Activated CD4-positive, alpha-beta T cell treated with anti-CD3 and anti-CD28 coated beads, Interleukin-2, amount 10 ng/mL, durations not matched to agents 7 days and 5 days (primary cell): ENCODE measurements at regions not wholly inside any gene's neighbourhood (a gene's known extent, or its start where the extent isn't known, plus 50 kb on each side); places are given as distances from the start of the nearest gene placed in this dataset.
"Not testable (repeated sequence)": the region's sequence is repeated elsewhere in the genome, so short reads cannot be mapped to it uniquely, and the experiment has no call there.

Experiments used
- CTCF ChIA-PET: fragments of 350-600 bp; sonication (Branson Sonifier 250); formaldehyde crosslinking; loops from one replicate; lab custom pipeline; 2021; ENCODE audit warnings: antibody characterized with exemption; lab: Charles Lee
- POLR2A ChIA-PET: fragments of 350-600 bp; sonication (Branson Sonifier 250); formaldehyde crosslinking; loops from one replicate; lab custom pipeline; 2021; ENCODE audit warnings: antibody characterized with exemption; lab: Charles Lee
- DNase-seq: peaks from one replicate; pipeline ENCODE4 v3.0.0-alpha.2; 2020
- H3K27ac Mint-ChIP-seq: one replicate; pipeline ENCODE4 v1.8.0; 2021; ENCODE audit warnings: mild to moderate bottlenecking, moderate library complexity, mixed read lengths
- H3K27me3 Mint-ChIP-seq: one replicate; pipeline ENCODE4 v1.8.0; 2021; ENCODE audit warnings: mixed read lengths
- H3K36me3 Mint-ChIP-seq: one replicate; pipeline ENCODE4 v1.8.0; 2021; ENCODE audit warnings: low read depth, mixed read lengths
- H3K4me1 Mint-ChIP-seq: one replicate; pipeline ENCODE4 v1.8.0; 2021; ENCODE audit warnings: mixed read lengths
- H3K4me3 Mint-ChIP-seq: one replicate; pipeline ENCODE4 v1.8.0; 2021; ENCODE audit warnings: mild to moderate bottlenecking, moderate library complexity, mixed read lengths
- H3K9me3 Mint-ChIP-seq: one replicate; pipeline ENCODE4 v1.8.0; 2021; ENCODE audit warnings: mixed read lengths

DNA sequence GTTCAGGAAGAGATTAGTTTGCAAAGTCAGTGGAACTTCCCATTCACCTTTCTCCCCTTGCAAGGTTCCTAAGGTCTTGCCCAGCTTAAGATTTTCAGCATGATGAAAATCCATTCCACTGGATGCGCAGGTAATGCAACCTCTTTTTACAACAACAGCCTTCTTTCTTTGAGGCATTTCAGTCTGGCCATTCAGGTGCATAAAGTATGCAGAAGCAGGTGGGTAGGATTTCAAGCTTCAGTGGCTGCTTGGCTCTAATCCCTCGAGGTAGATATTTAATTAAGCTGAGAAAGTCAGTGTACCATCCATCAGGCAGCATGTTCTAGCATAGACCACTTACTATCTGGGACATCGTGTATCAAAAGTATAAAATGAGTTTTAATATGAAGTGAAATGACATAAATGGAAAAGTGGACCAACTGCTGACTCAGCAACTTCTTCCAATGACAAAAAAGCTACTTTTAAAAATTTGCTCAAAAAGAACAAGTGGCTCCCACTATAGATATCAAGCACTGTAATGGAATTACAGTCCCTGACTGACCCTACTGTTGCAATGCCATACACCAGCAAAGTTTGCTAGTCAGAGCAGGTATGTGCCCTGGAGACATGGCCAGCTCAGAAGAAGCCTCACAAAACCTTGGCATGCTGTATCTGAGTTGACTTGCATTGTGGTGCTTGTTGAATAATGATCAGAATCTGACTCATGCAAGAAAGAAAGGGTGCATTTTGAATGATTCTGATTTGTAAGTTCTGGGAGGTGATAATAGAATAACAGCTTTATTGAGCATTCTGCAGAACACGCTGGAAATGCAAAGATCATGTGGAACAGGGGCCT lies 459.9 kb upstream of the MCTP2 start:
- no peaks in the 10 kb centered on the region for H3K4me1 Mint-ChIP-seq
- H3K27me3 Mint-ChIP-seq: no peaks in the 10 kb centered on the region
- H3K4me3 Mint-ChIP-seq: no peak overlapping the region
- H3K36me3 Mint-ChIP-seq: no peaks in the 10 kb centered on the region
- no peak for DNase-seq
- CTCF ChIA-PET: no interaction called here
- H3K9me3 Mint-ChIP-seq: peaks cover 10% of the 10 kb centered on the region
- H3K27ac Mint-ChIP-seq: no peak overlapping the region
- POLR2A ChIA-PET: no interaction called here

DNA sequence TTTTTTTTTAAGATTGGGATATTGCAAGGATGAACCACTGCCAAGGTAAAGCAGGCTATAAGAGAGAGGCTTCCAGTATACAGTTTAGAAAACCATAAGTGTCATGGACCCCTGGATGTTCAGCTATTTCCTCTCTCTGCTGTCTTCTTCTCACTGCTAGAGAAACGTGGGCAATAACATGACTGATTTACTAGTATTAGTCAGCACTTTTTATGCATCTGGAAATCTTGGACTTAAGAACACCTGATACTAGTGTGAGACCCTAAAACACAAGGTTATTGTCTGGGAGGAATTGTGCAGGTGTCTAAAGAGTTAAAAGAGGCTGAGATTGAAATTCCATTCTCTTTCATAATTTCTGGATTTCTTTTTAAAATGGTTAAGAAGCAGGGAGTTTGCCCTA lies 460.6 kb upstream of the MCTP2 start:
- peaks cover 10% of the 10 kb centered on the region for H3K9me3 Mint-ChIP-seq
- no peaks in the 10 kb centered on the region for H3K27me3 Mint-ChIP-seq
- POLR2A ChIA-PET: no interaction called here

GRCh38 chr15:93762036-93762435 lies 469.3 kb upstream of the MCTP2 start:
- Mint-ChIP-seq H3K36me3 (no peaks in the 10 kb centered on the region), H3K27ac (no peak overlapping the region), H3K4me3 (no peak overlapping the region), H3K4me1 (no peaks in the 10 kb centered on the region), H3K27me3 (no peaks in the 10 kb centered on the region), H3K9me3 (peaks cover 9% of the 10 kb centered on the region)
- DNase-seq: no peak
- ChIA-PET CTCF (no interaction called here), POLR2A (no interaction called here)

More for the DNA sequence above, 460.6 kb upstream of the MCTP2 start:
- Mint-ChIP-seq H3K36me3 (no peaks in the 10 kb centered on the region), H3K4me1 (no peaks in the 10 kb centered on the region), H3K27ac (no peak overlapping the region), H3K4me3 (no peak overlapping the region)
- DNase-seq: no peak
- CTCF ChIA-PET: interaction anchor here (0.6 kb wide), 1 partner anchor 187 kb away, joined by 3 read pairs; no protein-coding TSS in a partner anchor

DNA sequence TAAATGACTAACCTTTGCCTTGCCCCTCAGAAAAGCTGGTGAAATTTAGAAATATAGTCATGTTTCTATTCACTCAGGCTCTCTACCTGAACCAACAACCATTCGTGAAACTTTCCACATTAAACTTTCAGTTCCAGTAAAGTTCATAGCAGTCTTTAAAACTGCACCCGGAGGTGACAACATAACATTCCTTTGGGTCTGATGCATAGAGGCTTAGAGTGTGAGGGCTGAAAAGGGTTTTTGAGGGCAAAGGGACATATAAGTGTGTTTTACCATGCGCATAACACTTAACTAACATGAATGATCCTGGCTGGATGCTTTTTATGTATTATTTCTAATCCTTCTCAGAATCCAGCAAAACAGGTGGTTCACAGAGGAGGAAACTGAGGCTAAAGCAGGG lies 471.7 kb upstream of the MCTP2 start:
- H3K4me3 Mint-ChIP-seq: no peak overlapping the region
- CTCF ChIA-PET: interaction anchor here (0.5 kb wide), 1 partner anchor 29 kb away, joined by 3 read pairs; no protein-coding TSS in a partner anchor
- no peaks in the 10 kb centered on the region for H3K36me3 Mint-ChIP-seq
- no peak for DNase-seq
- H3K27ac Mint-ChIP-seq: no peak overlapping the region
- POLR2A ChIA-PET: no interaction called here
- H3K27me3 Mint-ChIP-seq: no peaks in the 10 kb centered on the region
- no peaks in the 10 kb centered on the region for H3K4me1 Mint-ChIP-seq
- peaks cover 3% of the 10 kb centered on the region for H3K9me3 Mint-ChIP-seq

- ChIA-PET CTCF (interaction anchor here (0.5 kb wide), 1 partner anchor 28 kb away, joined by 3 read pairs; no protein-coding TSS in a partner anchor), POLR2A (no interaction called here)
- no peaks in the 10 kb centered on the region for H3K36me3 Mint-ChIP-seq
- no peak overlapping the region for H3K4me3 Mint-ChIP-seq
- no peaks in the 10 kb centered on the region for H3K27me3 Mint-ChIP-seq
- no peaks in the 10 kb centered on the region for H3K4me1 Mint-ChIP-seq
- no peak for DNase-seq
- peaks cover 3% of the 10 kb centered on the region for H3K9me3 Mint-ChIP-seq
- no peak overlapping the region for H3K27ac Mint-ChIP-seq
Measured at GRCh38 chr15:93758824-93759223, 472.5 kb upstream of the MCTP2 start.

DNA sequence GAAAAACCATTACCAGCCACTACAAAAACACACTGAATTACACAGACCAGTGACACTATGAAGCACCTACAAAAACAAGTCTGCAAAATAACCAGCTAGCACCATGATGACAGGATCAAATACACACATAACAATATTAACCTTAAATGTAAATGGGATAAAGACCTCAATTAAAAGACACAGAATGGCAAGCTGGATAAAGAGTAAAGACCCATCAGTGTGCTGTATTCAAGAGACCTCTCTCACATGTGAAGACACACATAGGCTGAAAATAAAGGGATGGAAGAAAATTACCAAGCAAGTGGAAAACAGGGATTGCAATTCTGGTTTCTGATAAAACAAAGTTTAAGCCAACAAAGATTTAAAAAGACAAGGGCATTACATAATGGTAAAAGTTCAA lies 482.7 kb upstream of the MCTP2 start:
- no peaks in the 10 kb centered on the region for H3K9me3 Mint-ChIP-seq
- ChIA-PET POLR2A (no interaction called here), CTCF (no interaction called here)
- no peak overlapping the region for H3K4me3 Mint-ChIP-seq
- no peaks in the 10 kb centered on the region for H3K4me1 Mint-ChIP-seq
- DNase-seq: no peak
- H3K27me3 Mint-ChIP-seq: no peaks in the 10 kb centered on the region
- H3K36me3 Mint-ChIP-seq: no peaks in the 10 kb centered on the region
- no peak overlapping the region for H3K27ac Mint-ChIP-seq

GRCh38 chr15:93734976-93735375 lies 496.4 kb upstream of the MCTP2 start:
- H3K27ac Mint-ChIP-seq, POLR2A ChIA-PET, H3K4me3 Mint-ChIP-seq, H3K4me1 Mint-ChIP-seq, H3K9me3 Mint-ChIP-seq, CTCF ChIA-PET, H3K27me3 Mint-ChIP-seq, DNase-seq, H3K36me3 Mint-ChIP-seq: not testable (repeated sequence)

GRCh38 chr15:93730724-93731123 lies 500.6 kb upstream of the MCTP2 start:
- peaks cover 7% of the 10 kb centered on the region for H3K9me3 Mint-ChIP-seq
- POLR2A ChIA-PET: no interaction called here
- no peaks in the 10 kb centered on the region for H3K36me3 Mint-ChIP-seq

GRCh38 chr15:93722165-93722564 lies 509.2 kb upstream of the MCTP2 start:
- ChIA-PET CTCF (no interaction called here), POLR2A (no interaction called here)
- Mint-ChIP-seq H3K4me1 (no peaks in the 10 kb centered on the region), H3K9me3 (no peaks in the 10 kb centered on the region), H3K36me3 (no peaks in the 10 kb centered on the region), H3K27me3 (no peaks in the 10 kb centered on the region), H3K27ac (no peak overlapping the region), H3K4me3 (no peak overlapping the region)
- DNase-seq: no peak

More at GRCh38 chr15:93730724-93731123, 500.6 kb upstream of the MCTP2 start:
- no peaks in the 10 kb centered on the region for H3K4me1 Mint-ChIP-seq
- H3K27ac Mint-ChIP-seq: no peak overlapping the region
- no peak overlapping the region for H3K4me3 Mint-ChIP-seq
- CTCF ChIA-PET: interaction anchor here (0.6 to 1.0 kb wide), 5 partner anchors 8 to 796 kb away, joined by 3 read pairs; no protein-coding TSS in a partner anchor
- no peak for DNase-seq
- H3K27me3 Mint-ChIP-seq: no peaks in the 10 kb centered on the region

DNA sequence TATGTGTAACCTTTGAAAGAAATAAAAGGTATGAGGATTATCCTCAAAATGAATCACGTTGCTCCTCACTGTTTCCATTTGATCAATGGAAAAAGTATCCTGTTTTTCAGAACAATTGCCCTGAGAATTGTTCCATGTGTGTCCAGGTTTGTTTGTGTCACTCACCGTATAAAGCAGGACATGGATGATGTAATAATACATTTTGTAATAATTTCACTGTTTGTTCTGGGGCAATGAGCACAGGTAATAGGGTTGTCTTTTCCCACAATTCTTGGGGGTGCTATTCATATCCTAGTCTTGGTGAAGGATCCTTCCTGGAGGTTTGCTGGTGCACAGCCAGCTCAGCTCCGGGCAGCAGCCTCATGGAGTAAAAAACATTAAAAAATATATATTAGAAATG lies 510.8 kb upstream of the MCTP2 start:
- Mint-ChIP-seq H3K4me3 (no peak overlapping the region), H3K27ac (no peak overlapping the region), H3K9me3 (no peaks in the 10 kb centered on the region), H3K36me3 (no peaks in the 10 kb centered on the region), H3K27me3 (no peaks in the 10 kb centered on the region), H3K4me1 (no peaks in the 10 kb centered on the region)
- no peak for DNase-seq
- CTCF ChIA-PET: no interaction called here
- POLR2A ChIA-PET: no interaction called here

- ChIA-PET POLR2A (no interaction called here), CTCF (no interaction called here)
- H3K4me1 Mint-ChIP-seq: no peaks in the 10 kb centered on the region
- no peaks in the 10 kb centered on the region for H3K36me3 Mint-ChIP-seq
- no peak overlapping the region for H3K27ac Mint-ChIP-seq
- H3K4me3 Mint-ChIP-seq: no peak overlapping the region
- DNase-seq: no peak
- H3K9me3 Mint-ChIP-seq: no peaks in the 10 kb centered on the region
- H3K27me3 Mint-ChIP-seq: no peaks in the 10 kb centered on the region
Measured at GRCh38 chr15:93719921-93720351, 511.4 kb upstream of the MCTP2 start.

- H3K36me3 Mint-ChIP-seq: no peaks in the 10 kb centered on the region
- ChIA-PET POLR2A (no interaction called here), CTCF (no interaction called here)
- H3K9me3 Mint-ChIP-seq: no peaks in the 10 kb centered on the region
- no peaks in the 10 kb centered on the region for H3K27me3 Mint-ChIP-seq
- no peak overlapping the region for H3K4me3 Mint-ChIP-seq
- H3K4me1 Mint-ChIP-seq: no peaks in the 10 kb centered on the region
- H3K27ac Mint-ChIP-seq: no peak overlapping the region
- no peak for DNase-seq
Measured at GRCh38 chr15:93716615-93717231, 514.6 kb upstream of the MCTP2 start.

DNA sequence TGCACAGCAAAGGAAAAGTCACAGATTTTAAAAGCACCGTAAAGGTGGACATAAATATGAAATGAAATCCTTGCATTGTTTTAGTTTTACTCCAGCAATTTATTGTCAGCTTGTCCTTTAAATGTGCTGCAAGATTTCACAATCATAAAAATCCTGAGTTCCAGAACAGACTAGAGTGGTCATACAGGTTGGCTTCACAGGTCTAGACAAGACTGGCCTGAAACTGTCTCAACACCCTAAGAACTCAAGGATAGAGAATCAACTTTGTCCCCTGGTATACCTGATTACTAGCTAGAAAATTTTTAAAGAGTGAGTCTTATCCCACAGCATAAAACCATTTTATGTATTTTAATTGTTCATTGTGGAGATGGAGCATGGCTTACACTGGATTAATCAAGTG lies 521.7 kb upstream of the MCTP2 start:
- no peak overlapping the region for H3K27ac Mint-ChIP-seq
- no peak overlapping the region for H3K4me3 Mint-ChIP-seq

More for the DNA sequence above, 521.7 kb upstream of the MCTP2 start:
- DNase-seq: no peak
- ChIA-PET POLR2A (no interaction called here), CTCF (interaction anchor here (0.8 kb wide), 1 partner anchor 70 kb away, joined by 3 read pairs; no protein-coding TSS in a partner anchor)
- Mint-ChIP-seq H3K4me1 (no peaks in the 10 kb centered on the region), H3K36me3 (no peaks in the 10 kb centered on the region), H3K9me3 (no peaks in the 10 kb centered on the region), H3K27me3 (no peaks in the 10 kb centered on the region)
